Ecto neural progenitor cell (in vitro differentiated cells): ENCODE measurements at regions not wholly inside any gene's neighbourhood (a gene's known extent, or its start where the extent isn't known, plus 50 kb on each side); places are given as distances from the start of the nearest gene placed in this dataset.
"Not testable (repeated sequence)": the region's sequence is repeated elsewhere in the genome, so short reads cannot be mapped to it uniquely, and the experiment has no call there.

Experiments
- DNase-seq: peaks from one replicate; pipeline ENCODE4 v3.0.0-alpha.2; 2018; ENCODE audit warnings: low spot score

DNA sequence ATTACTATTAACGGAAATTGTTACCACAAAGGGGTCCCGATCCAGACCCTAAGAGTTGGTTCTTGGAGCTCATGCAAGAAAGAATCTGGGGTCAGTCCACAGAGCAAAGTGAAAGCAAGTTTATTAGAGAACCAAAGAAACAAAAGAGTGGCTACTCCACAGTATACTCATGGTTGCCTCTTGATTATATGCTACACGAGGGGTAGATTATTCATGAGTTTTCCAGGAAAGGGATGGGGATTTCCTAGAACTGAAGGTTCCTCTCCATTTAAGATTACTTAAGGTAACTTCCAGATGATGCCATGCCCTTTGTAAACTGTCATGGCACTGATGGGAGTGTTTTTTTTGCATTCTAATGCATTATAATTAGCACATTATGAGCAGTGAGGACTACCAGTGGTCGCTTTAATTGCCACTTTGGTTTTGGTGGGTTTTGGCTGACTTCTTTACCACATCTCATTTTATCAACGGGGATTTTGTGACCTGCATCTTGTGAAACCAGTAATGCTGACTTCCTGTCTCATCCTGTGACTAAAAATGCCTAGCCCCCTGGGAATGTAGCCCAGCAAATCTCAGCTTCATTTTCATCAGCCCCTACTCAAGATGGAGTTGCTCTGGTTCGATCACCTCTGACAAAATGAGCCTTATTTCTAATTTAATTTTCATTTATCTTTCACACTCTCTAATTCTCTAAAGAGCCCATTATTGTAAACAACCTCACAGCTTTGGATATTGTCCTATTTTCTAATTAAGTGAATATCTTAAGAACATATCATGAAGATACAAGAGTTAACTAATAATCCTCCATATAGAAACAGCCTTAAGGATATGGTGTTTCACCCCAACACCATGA is 336.3 kb downstream of the RASEF start:
- no peak for DNase-seq

DNA sequence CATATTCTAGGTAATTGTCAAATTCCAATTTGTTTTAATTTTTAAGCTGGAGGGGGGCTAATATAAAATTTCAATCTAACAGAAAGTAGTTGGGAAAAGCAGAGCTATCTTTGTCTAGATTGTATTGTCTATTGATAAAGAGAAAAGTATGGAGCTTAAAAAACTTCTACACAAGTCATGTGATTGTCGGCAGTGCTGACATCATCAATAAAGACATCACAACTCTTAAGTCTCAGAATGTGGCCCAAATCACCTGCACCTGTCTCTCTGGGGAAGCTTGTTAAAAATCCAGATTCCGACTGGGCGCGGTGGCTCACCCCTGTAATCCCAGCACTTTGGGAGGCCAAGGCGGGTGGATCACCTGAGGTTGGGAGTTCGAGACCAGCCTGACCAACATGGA is 333.8 kb downstream of the RASEF start:
- no peak for DNase-seq

DNA sequence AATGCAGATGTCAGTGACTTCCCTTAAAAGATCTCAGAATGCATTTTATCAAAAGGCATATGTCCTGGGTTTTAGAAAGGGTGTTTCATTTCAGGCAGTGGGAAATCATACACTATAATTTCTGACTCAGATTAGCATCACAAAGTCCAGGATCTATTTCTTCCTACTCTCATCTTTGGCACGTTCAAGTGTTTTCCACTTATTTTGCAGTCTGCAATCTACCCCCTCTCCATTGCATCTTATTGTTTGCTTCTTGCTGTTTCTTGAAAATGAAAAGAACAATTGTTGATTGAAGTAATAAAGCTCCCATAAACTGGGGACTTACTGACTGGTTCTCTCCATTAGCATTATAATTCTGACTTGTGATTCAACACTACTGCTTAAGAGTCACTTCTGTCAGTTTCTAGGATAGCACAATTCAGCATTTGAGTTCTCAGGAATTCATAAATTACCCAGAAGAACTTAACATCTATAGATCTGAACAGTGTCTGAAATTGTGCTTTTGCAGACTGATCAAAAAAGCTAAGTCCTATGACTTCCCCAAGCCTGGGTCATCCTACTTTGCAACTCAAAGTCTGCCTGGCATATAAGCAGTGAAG is 332.9 kb downstream of the RASEF start:
- DNase-seq: no peak

DNA sequence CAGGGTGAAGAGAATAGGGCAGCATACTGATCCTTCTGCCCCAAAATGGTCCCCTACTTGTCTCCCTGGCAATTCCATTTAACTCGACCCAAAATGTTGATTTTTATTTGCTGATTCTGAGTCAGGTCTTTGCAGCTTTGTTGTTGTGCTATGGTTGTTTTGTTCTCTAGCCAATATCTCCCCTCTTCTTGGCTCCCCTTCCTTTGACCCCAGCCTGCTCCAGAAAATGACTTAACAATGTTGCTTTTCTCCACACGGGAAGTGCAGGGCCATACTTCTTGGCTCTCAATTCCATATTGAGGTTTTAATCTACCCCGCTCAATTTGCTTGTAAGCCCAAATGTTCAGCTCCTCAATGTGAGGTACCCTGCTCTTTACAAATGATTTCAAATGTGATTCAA is 330.0 kb downstream of the RASEF start:
- no peak for DNase-seq

DNA sequence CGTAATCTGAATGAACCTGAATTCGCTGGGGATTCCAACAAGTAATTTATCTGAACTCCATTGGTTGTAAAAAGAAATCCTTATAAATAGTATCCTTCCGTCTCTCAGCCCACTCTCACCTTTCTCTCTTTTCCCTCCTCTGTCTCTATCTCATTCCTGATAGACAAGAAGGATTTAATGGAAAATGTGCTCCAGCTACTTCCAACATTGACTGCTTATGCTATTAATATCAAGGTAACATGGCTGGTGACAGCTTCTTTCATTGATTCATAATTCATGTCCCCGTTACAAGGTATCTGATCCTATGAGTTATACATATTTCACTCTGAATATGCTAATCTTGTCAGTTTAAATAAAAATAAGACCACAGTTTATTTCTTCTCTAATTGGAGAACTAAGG is 326.8 kb downstream of the RASEF start:
- DNase-seq: no peak

DNA sequence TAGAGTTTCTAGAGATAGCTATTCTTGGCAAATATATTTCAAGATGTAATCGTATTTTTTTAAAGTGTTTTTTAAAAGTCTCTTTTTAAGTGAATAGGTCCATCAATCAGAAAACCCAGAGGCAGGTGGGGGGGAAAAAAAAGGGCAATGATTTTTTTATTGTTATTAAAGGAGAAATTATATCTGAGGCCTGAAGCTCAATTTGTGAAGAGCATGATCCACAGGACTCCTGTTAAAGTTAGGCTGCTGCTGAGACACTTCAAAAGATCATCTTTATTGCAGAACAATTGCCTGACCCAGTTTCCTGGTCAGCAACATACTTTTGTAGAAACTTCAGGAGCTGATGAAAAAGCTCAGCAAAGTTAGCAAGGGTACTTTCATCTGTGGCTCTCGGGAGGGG is 326.2 kb downstream of the RASEF start:
- no peak for DNase-seq

DNA sequence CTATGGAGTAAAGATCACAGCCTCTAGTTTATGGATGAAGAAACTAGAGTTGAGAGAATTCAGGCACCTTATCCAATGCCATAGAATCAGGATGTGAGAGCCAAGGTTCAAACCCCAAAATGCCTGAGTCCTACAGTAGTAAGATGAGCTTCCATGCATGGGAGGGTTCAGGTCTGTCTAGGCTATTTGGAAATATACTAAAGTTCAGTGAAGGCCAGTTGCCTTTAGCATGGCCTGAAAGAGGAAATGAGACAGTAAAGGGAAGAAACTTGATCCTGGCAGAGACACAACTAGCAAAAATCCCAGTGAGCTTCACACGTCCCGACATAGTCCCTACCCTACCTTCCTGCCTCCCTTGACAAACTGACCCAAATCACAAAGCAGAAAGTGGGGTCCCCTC is 317.0 kb downstream of the RASEF start:
- no peak for DNase-seq

DNA sequence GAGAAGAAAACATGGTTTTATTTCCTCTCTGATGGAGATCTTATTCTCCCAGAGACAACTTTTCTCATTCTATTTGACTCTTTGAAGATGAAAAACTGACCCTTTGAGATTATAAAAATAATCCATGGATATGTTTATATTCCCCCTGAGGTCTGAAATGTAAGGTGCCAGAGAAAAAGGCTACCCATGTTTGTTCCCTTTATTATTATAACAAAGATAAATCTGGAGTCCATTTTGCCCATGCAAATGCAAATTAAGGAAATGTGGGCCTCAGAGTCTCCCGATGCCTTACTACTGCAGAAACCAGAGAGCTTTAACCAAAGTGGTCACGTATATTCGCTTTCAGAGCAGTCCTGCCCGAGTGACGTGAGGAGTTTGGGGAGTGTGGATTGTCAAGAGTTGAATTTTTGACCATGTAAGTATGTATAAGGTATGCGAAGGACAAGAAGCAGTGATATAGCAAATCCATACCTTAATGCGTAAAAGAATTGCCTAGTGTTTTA is 312.5 kb downstream of the RASEF start:
- DNase-seq: no peak

DNA sequence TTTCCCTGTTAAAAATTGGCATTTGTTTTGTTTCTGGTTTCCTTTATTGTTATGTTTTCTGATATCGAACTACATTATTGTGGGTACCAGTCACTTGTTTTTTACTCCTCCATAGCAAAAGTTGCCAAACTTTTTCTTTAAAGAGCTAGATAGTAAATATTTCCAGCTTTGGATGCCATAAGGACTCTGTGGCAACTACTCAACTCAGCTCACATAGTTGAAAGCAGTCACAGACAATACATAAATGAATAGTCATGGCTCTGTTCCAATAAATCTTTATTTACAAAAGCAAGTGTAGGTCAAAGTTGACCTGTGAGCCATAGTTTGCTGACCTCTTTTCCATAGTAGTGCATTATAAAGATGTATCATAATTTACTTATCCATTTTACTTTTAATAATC is 305.0 kb downstream of the RASEF start:
- DNase-seq: no peak

DNA sequence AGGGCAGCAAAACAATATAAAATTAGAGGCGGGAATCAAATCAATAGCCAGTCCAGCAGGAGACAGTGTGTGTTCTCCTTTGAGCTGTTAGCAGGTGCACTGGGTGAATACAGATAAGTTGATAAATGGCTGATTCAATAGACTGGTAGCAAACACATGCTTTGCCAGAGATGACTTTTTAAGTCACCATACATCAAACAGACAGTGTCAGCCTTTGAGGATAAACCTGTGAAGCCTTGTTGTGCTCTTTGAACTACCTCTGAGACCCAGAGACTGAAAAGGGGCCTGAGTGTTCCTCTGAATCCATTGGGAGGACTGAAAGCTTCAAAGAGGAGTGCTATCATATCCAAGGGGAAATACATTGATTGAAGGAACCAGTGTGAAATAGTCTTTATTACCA is 301.9 kb downstream of the RASEF start:
- DNase-seq: no peak

DNA sequence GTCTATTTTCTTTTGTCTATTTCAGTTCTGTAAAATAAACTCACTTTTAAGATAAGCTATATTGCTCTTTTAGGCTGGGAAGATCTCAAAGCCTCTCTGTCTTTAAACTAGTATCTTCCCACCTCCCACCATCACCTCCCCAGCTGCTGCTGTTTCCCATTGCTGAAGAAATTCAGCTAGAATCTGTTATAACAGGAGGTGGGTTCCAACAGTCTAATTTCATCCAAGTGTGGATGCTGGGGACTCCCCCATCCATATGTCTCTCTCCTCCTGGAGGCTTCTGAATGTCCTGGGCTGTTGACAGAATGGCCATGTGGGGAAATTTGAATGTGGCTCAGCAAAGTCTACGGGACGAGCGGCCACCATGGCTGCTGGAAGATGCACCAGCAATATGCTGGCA is 301.0 kb downstream of the RASEF start:
- DNase-seq: no peak

DNA sequence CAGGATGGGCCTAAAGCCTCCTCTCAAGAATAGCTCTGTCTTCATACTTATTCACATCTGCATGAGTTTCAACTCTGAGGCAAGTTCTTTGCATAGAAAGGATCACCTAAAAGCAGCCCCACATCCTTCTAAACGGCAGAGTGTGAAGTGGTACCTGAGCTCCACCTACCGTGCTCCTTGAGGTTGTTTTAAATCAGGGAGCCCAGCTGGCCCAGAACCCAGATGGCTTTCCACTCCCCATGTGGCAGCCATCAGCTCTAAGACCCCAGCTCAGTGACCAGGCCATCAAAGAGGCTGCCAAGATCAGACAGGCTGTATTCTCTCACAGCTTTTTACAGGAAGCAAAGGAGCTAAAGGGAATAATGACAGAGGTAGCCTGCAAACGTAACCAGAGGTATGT is 299.3 kb downstream of the RASEF start:
- DNase-seq: no peak

DNA sequence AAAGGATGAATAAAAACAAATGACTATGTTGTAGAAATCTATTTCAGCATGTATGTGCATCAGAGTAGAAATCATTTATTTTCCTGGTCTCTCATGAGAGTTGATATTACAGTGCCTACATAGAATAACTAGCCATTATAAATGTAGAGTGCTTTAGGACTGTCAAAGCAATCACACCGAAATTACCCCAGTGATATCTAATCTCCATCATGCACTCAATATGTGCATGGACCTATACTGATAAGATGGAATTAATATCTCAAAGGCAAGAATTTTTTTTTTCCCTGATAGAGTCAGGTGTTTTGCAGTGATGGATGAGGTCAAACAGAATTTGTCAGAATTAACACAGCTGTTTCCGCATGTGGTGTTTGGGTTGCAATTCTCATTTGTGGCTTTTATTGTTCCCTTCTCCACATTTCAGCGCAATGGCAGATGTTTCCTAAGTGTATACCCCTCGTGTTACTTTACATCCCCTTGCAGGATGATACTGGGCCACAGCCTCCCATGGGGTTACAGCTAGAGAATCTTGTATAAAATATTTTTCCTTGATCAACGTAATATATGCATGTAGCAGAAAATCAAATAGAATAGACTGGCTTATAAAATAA is 298.8 kb downstream of the RASEF start:
- DNase-seq: no peak

DNA sequence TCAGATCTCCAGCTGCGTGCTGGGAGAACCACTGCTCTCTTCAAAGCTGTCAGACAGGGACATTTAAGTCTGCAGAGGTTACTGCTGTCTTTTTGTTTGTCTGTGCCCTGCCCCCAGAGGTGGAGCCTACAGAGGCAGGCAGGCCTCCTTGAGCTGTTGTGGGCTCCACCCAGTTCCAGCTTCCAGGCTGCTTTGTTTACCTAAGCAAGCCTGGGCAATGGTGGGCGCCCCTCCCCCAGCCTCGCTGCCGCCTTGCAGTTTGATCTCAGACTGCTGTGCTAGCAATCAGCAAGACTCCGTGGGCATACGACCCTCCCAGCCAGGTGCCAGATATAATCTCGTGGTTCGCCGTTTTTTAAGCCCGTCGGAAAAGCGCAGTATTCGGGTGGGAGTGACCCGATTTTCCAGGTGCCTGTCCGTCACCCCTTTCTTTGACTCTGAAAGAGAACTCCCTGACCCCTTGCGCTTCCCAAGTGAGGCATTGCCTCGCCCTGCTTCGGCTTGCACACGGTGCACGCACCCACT is 288.2 kb downstream of the RASEF start:
- not testable (repeated sequence) for DNase-seq

DNA sequence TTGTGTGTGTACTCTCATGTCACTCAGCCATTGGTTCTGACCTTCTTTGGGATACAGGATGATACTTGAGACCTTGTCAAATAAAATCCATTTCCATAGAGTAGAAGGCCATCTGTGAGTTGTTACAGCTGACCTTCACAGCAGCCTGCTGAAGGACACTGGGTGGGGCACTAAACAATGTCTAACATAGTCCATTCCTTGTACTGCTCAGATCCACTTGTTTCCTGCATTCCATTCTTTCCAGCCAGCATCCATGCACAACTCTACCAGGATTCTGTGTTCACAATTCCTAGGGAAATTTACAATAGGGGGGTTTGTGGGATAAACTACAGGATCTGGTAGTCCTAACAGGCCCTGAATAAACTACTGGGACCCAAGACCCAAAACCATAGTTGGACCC is 286.4 kb downstream of the RASEF start:
- DNase-seq: no peak

DNA sequence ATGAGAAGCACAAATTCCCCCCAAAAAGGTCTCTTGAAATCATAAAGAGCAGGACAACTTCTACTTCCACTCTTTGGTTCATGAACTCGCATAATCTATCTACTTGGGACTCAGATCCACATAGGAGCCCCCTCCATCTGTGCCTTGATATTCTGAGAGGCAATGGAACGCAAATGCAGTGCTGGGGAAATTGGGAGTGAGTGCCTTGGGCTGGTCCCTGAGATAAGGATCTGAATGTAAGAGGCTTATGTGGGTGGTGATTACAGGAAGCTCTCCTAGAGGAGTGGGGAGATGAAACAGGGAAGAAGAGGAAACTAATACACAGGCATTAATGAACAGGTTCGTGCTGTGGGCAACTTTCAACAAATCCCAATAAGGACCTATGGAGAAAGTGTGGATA is 285.6 kb downstream of the RASEF start:
- DNase-seq: no peak

DNA sequence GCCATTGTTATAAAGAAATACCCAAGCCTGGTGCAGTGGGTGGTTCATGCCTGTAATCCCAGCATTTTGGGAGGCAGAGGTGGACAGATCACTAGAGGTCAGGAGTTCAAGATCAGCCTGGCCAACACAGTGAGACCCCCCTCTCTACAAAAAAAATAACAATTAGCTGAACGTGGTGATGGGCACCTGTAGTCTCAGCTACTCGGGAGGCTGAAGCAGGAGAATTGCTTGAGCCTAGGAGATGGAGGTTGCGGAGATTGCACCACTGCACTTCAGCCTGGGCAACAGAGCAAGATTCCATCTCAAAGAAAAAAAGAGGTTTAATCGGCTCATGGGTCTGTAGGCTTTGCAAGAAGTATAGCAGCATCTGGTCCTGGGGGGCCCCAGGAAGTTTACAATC is 284.0 kb downstream of the RASEF start:
- DNase-seq: not testable (repeated sequence)

DNA sequence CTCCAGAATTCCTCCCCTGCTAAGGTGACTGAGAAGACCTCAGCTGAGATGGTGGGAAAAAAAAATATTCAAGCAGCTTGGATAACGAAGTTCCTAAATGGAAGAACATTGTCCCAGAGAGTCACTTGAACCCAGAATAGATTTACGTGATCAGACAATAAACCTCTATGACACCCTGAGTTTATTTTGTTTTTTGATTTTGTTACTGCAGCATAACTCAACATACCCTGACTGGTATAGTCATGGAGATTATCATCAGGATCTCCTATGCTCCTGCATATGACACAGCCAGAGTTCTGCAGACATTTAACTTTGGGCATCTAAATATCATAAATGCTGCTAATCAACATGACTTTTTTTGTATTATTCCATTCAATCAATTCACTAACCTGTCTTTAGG is 282.9 kb downstream of the RASEF start:
- DNase-seq: no peak

DNA sequence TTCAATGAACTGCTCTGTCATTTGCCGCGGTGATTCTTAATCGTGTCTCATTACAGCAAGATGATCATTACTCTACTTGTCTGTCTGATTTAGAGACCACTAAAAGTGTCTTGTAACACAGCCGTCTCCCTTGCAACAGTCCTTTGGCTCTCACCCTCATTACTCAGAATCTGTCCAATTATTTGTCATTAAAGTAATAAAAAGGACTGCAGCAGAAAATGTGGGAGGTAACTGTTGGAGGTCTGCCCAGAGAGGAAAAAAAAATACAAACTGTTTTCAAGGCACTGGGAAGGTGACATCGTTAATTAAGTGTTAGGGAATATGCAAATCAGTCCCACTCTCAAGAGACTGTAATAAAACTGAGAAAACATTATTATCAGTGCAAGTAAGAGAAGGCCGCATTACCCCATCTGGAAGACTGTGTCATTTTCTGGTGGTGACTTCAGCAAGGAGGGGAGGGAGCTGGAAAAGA is 281.0 kb downstream of the RASEF start:
- DNase-seq: no peak

DNA sequence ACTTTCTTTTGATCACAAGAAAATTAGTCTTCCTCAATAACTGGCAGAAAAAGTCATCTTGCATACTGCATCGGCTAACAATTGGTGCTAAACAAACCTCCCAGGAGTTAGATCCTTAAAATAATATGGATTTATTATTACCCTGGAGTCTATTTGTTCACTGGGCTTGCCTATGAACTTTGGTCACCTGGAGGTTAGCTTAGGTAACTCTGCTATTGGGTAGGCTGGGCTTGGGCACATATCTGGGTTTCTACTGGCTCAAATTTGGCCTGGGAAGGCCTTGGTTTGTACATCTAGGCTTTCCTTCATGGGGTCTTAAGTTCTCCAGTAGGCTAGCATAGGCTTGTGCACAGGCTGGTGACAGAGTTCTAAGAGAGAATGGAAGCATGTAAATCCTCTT is 279.9 kb downstream of the RASEF start:
- no peak for DNase-seq

DNA sequence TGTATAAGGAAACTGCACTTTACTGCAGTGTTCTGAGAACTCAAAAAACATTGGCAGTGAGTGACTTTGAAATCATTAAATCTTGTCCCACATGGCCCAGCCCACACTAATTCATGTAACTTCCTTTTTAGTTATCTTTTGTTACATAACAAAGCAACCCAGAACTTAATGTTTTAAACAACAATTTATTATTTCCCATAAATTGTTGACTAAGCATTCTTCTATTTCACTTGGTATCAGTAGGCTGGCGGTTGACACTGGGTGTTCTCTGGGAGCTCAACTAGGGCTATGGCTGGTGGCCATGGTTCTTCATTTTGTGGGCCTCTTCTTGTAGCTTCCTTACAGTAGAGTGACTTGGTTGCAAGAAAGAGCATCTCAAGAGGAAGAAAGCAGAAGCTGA is 278.4 kb downstream of the RASEF start:
- no peak for DNase-seq

DNA sequence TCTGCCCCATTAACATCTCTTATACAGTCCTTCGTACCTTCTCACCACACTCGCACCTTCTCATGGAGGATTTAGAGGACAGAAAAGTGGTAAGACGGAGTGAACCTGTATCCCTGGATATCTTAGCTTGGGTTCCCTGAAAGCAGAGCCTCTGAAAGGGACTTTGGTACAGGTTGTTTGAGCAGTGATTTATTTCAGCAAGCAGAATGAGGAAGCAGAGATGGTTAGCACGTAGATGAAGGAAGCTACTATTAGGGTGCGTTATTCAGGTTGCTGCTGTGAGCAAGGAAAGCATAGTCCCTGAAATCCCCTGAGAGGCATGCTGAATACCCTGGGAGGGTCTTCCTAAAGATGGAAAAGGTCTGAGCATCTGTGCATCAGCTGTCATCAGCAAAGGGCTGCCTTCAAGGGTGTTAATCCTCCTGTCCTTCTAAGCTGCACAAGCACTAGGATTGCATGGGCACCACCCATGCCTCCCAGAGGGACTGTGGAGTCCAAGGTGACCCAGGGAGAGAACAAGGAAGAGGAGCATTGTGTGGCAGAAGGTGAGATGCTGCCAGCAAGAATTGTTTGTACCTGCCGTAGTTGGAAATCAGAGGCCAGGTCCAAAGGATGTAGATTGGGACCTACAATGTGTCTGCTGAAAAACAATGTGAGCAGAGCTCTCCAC is 273.7 kb downstream of the RASEF start:
- no peak for DNase-seq
